ENCODE measurements at regions not wholly inside any gene's neighbourhood (a gene's known extent, or its start where the extent isn't known, plus 50 kb on each side); places are given as distances from the start of the nearest gene placed in this dataset.

GRCh38 chr3:55315396-55315795, 171.7 kb downstream of the WNT5A start:
- Histone ChIP-seq H3K4me1 (ENCODE audit: control insufficient read depth in 1 of 2, low read depth in 2 of 2) (no peaks in the 10 kb centered on the region), H3K27me3 (replicated peaks; ENCODE audit: insufficient read depth) (no peaks in the 10 kb centered on the region), H3K27ac (no peak overlapping the region), H3K4me3 (no peak overlapping the region), H3K9me3 (no peaks in the 10 kb centered on the region), H3K36me3 (no peaks in the 10 kb centered on the region)
- ATAC-seq (ENCODE audit: insufficient number of reproducible peaks, low FRiP score, low read depth): no peak
- TF ChIP-seq, protein P1, sequence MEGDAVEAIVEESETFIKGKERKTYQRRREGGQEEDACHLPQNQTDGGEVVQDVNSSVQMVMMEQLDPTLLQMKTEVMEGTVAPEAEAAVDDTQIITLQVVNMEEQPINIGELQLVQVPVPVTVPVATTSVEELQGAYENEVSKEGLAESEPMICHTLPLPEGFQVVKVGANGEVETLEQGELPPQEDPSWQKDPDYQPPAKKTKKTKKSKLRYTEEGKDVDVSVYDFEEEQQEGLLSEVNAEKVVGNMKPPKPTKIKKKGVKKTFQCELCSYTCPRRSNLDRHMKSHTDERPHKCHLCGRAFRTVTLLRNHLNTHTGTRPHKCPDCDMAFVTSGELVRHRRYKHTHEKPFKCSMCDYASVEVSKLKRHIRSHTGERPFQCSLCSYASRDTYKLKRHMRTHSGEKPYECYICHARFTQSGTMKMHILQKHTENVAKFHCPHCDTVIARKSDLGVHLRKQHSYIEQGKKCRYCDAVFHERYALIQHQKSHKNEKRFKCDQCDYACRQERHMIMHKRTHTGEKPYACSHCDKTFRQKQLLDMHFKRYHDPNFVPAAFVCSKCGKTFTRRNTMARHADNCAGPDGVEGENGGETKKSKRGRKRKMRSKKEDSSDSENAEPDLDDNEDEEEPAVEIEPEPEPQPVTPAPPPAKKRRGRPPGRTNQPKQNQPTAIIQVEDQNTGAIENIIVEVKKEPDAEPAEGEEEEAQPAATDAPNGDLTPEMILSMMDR (IDR thresholded peaks at IDR 0.05): no peak
- DNase-seq (ENCODE audit: low spot score): no peak

DNA sequence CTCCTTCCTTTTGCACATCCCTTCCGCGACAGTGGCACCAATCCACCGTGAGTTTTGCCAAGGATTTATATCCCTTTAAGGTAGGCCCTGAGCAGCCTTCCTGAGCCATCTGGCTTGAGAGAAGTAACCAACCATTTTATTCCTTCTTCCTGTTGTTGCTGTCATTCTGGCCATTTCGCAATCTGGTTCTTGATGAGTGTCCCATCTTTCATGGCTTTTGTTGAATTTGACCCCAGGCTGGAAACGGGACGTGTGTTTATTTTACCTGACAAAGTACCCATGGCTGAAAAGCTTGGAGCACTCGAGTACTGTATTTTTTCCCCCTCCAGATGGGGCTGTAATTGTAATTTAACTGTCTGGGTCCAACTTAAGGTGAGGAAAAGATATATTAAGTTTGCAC, 173.4 kb downstream of the WNT5A start:
- Histone ChIP-seq H3K4me3 (no peak overlapping the region), H3K36me3 (no peaks in the 10 kb centered on the region), H3K9me3 (no peaks in the 10 kb centered on the region), H3K27ac (no peak overlapping the region), H3K4me1 (ENCODE audit: control insufficient read depth in 1 of 2, low read depth in 2 of 2) (no peaks in the 10 kb centered on the region), H3K27me3 (replicated peaks; ENCODE audit: insufficient read depth) (no peaks in the 10 kb centered on the region)
- TF ChIP-seq, protein P1 (IDR thresholded peaks at IDR 0.05): no peak
- DNase-seq (ENCODE audit: low spot score) (no peak), ATAC-seq (ENCODE audit: insufficient number of reproducible peaks, low FRiP score, low read depth) (no peak)

- DNase-seq (ENCODE audit: low spot score) (no peak), ATAC-seq (ENCODE audit: insufficient number of reproducible peaks, low FRiP score, low read depth) (no peak)
- TF ChIP-seq, protein P1 (IDR thresholded peaks at IDR 0.05): no peak
- Histone ChIP-seq H3K4me1 (ENCODE audit: control insufficient read depth in 1 of 2, low read depth in 2 of 2) (no peaks in the 10 kb centered on the region), H3K9me3 (no peaks in the 10 kb centered on the region), H3K27me3 (replicated peaks; ENCODE audit: insufficient read depth) (no peaks in the 10 kb centered on the region), H3K27ac (no peak overlapping the region), H3K36me3 (no peaks in the 10 kb centered on the region), H3K4me3 (no peak overlapping the region)
These were observed 177.8 kb downstream of the WNT5A start for GRCh38 chr3:55309336-55309735.

GRCh38 chr3:55307622-55308021, 179.5 kb downstream of the WNT5A start:
- no peaks in the 10 kb centered on the region for H3K36me3 ChIP-seq
- ATAC-seq (ENCODE audit: insufficient number of reproducible peaks, low FRiP score, low read depth): no peak
- H3K4me1 ChIP-seq (ENCODE audit: control insufficient read depth in 1 of 2, low read depth in 2 of 2): no peaks in the 10 kb centered on the region
- DNase-seq (ENCODE audit: low spot score): no peak
- no peak overlapping the region for H3K4me3 ChIP-seq
- no peaks in the 10 kb centered on the region for H3K9me3 ChIP-seq
- no peaks in the 10 kb centered on the region for H3K27me3 ChIP-seq (replicated peaks; ENCODE audit: insufficient read depth)
- H3K27ac ChIP-seq: no peak overlapping the region
- TF ChIP-seq, protein P1 (IDR thresholded peaks at IDR 0.05): no peak

GRCh38 chr3:55305696-55306485, 181.2 kb downstream of the WNT5A start:
- DNase-seq (ENCODE audit: low spot score) (no peak), ATAC-seq (ENCODE audit: insufficient number of reproducible peaks, low FRiP score, low read depth) (no peak)
- no peak overlapping the region for H3K4me3 ChIP-seq
- no peaks in the 10 kb centered on the region for H3K27me3 ChIP-seq (replicated peaks; ENCODE audit: insufficient read depth)
- H3K27ac ChIP-seq: no peak overlapping the region
- H3K4me1 ChIP-seq (ENCODE audit: control insufficient read depth in 1 of 2, low read depth in 2 of 2): no peaks in the 10 kb centered on the region
- TF ChIP-seq, protein P1 (IDR thresholded peaks at IDR 0.05): no peak
- no peaks in the 10 kb centered on the region for H3K36me3 ChIP-seq
- no peaks in the 10 kb centered on the region for H3K9me3 ChIP-seq

Measured in thoracic aorta (tissue), 2 donors.